GM19463 (cell line): ENCODE measurements at regions not wholly inside any gene's neighbourhood (a gene's known extent, or its start where the extent isn't known, plus 50 kb on each side); places are given as distances from the start of the nearest gene placed in this dataset.
"Not testable (repeated sequence)": the region's sequence is repeated elsewhere in the genome, so short reads cannot be mapped to it uniquely, and the experiment has no call there.

ENCODE experiments used
- ATAC-seq: cut with Tn5 transposase; IDR thresholded peaks from one replicate; pipeline ENCODE4 v1.9.1; 2021; ENCODE audit warnings: mild to moderate bottlenecking, moderate library complexity; ENCODE audit not compliant: unreplicated experiment

GRCh38 chr5:152184266-152184665, 220.8 kb downstream of the NMUR2 start:
- no peak for ATAC-seq

DNA sequence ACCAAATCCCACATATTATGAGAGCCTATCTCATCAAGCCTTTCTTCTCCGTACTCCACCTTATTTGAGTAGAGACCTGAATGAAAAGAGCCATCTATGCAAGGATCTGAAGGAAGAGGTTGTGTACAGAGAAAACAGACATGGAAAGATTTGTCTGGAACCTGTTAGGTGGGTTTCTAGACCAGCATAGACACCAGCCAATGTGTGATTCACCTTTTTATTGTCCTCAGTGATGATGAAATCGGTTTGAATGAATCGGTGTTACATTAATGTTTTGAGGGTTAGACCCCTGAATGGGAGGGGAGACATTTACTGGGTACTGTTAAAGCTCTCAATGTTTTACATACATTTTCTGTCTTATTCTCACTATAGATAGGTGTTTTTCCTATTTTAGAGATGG, 223.6 kb downstream of the NMUR2 start:
- no peak for ATAC-seq

DNA sequence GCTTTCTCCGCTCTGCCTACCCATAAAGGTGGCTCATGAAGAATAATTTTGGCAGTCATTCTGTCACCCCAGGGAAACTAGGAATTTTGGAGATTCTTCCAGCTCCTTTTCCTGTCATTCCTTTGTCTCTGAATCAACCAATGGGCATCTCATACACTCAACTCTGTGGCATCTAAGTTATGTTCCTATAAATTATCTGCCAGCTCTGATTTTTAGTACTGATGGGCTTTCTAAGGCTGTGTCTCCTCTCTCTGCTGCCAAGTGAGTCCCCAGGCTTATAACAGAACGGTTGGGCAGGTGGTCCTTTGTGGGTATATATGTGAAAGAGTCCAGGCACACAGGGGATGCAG, 226.8 kb downstream of the NMUR2 start:
- ATAC-seq, result no peak

DNA sequence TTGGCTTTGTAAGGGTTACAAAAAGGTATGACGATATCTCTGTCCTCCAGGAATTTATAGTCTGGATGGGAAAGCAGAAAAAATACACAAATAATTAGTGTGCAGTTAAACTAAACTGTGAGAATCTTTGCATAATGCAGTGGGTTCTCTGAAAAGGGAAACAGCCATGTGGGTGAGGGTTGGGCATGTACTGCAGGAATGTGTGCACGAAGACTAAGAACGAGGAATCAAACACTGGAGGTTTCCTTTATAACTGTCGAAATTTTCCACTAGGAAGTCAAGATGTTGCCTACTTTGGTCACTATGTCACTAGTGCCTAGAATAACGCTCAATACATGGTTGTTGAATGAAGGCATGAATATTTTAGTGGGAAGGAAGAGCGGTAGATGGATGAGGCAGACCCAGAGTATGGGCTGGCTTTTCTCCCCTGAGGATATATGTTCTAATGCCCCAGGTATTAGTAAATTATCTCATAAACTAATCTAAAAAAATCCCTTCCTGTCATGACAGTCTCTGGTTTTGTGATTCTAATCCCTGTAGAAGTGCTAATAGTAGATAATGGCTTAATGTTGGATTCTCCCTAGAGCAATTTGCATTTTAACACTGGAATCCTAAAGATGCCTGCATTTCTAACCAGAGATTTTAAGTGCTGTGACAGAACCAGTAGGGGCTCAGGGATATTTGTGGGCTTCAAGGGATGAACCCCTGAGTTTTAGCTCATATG, 227.3 kb downstream of the NMUR2 start:
- ATAC-seq, result no peak

- ATAC-seq, result no peak
These were observed 233.2 kb downstream of the NMUR2 start for GRCh38 chr5:152171888-152172287.

- ATAC-seq, result no peak
These were observed 234.7 kb downstream of the NMUR2 start for GRCh38 chr5:152170350-152170749.

GRCh38 chr5:152164860-152165259, 240.2 kb upstream of the GLRA1 start:
- no peak for ATAC-seq

- ATAC-seq, result not testable (repeated sequence)
These were observed 235.2 kb upstream of the GLRA1 start for GRCh38 chr5:152159894-152160293.

DNA sequence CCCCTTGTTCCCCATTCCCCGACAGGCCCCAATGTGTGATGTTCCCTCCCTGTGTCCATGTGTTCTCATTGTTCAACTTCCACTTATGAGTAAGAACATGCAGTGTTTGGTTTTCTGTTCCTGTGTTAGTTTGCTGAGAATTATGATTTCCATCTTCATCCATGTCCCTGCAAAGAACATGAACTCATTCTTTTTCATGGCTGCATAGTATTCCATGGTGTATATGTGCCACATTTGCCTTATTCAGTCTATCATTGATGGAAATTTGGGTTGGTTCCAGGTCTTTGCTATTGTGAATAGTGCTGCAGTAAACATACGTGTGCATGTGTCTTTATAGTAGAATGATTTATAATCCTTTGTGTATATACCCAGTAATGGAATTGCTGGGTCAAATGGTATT, 229.8 kb upstream of the GLRA1 start:
- not testable (repeated sequence) for ATAC-seq

DNA sequence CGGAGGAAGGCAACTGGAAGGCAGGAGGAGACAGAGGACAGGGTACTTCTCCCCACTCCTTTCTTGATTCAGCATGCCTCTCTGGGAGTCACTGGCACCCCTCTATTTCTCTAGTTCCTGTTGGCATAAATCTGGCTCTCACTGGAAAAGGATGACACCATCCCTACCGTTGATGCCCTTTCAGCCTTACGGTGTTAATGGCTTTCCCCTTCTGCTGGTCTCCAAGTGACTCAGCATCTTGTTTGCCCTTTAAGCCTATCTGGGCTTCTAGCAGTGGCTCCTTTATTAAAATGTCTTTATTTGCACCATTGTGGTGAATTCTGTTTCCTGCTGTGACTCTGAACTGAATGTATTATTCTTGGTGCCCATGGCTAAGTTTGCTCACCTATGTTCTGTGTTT, 227.3 kb upstream of the GLRA1 start:
- ATAC-seq, result no peak

DNA sequence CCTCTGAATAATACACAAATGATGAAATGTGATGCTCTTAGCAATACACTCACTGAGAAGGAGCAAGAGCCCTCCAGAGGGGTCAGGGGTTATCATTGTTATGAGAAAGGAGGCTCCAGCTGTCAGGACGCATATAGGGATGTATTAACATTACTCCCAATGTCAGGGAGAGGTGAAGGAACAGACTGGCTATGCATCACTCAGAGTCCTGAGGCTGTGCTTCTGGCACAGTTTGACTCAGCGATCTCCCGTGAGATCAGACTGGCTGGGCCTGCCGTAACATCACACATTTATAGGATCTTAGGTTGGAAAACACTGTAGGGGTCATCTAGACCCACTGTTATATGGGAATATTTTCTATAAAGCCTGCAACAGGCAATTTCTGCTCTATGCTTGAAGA, 226.5 kb upstream of the GLRA1 start:
- ATAC-seq, result no peak

DNA sequence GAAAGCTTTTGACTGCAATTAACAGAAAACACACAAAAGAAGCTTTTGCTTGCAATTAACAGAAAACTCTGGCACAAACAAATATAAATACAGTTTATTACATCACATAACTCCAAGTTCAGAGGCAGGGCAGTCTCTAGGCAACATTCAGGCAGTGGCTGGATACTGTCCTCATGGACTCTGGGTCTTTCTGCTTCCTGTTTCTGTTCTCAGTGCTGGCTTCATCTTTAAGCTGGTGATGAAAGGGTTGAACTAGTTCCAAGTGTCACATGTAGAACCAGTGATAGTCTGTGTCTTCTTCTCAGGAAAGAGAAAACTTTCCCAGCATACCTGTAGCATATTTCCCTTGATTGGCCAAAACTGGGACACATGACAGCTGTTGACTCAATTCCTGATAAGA, 222.6 kb upstream of the GLRA1 start:
- no peak for ATAC-seq

GRCh38 chr5:152146566-152146965, 221.9 kb upstream of the GLRA1 start:
- no peak for ATAC-seq

GRCh38 chr5:152144556-152144955, 219.9 kb upstream of the GLRA1 start:
- ATAC-seq, result no peak

GRCh38 chr5:152144030-152144429, 219.4 kb upstream of the GLRA1 start:
- ATAC-seq, result no peak

DNA sequence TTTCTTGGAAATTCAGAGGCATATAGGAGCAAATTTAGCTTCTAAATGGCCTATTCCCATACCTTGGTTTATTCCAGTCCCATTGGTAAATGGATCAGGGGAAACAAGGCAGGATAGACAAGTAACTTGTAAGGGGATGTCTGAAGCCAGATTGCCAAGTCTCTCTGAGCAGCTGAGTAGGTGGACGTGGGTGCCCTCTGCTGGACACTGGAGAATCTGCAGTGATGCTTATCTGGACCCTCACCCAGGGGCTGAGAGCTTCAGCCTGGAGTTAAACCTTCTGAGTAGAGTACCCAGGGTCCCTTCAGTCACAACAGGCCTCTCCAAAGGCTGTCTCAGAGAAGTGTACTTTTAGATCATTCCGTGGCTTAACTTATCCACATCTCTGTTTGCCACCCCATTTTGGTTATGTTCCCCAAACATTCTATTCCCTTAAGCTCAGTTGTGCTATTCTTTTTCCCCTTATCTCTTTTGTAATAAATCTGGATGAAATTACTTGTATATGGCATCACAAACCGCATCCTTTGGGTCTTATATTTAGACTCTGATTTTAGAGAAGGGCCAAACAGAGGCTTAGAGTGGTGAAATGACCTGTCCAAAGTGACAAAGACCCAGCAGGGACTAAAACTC, 218.3 kb upstream of the GLRA1 start:
- ATAC-seq, result peak; percentile 86

DNA sequence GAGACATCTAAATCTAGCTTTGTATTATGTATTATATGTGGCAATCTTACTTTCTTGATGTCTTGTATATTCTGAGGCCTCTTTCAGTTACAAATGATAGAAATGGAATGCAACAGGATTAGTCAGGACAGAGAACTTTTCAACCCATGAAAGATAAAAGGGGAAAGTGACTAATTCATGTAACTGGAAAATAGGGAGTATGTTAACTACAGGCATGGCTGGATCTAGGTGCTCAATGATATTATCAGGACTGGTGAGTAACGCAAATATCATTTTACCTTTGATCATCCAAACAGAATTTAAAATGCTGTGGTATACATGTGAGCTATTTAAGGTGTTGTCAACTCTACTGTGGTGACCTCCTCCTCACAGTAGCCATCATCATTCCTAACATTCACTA, 215.7 kb upstream of the GLRA1 start:
- ATAC-seq, result no peak

GRCh38 chr5:152137063-152137462, 212.4 kb upstream of the GLRA1 start:
- no peak for ATAC-seq

- no peak for ATAC-seq
These were observed 211.7 kb upstream of the GLRA1 start for GRCh38 chr5:152136321-152136720.

- no peak for ATAC-seq
These were observed 211.2 kb upstream of the GLRA1 start for GRCh38 chr5:152135827-152136226.

DNA sequence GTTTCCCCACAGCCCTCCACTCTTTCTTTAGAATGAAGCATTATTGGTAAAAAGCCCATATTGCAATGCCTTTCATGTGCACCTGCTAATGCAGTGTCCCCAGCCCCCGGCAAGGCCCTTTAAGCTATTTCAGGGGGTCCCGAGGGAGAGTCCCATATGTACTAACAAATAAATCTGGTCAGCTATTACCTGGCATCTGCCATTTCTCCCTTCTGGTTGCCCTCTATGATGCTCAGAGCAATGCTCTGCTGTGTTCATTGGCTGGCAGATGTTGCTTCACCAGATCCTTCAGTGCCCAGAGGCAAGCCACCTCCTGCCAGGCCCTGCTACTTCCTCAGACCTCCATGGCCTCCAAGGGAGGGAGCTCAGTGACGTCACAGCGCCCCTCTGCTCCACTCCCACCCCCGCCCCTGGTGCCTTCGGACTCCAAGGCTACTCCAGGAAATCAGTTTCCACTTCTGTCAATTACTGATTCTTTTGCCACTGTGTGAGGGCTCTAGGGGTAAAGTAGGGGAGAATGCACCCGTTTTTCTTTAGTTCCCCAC, 201.1 kb upstream of the GLRA1 start:
- ATAC-seq, result no peak

GRCh38 chr5:152124409-152125041, 199.9 kb upstream of the GLRA1 start:
- ATAC-seq, result no peak
